Activated CD8-positive, alpha-beta memory T cell treated with anti-CD3 and anti-CD28 coated beads, Interleukin-2, amount 50 U/mL, for 48 hours (primary cell): ENCODE measurements at regions not wholly inside any gene's neighbourhood (a gene's known extent, or its start where the extent isn't known, plus 50 kb on each side); places are given as distances from the start of the nearest gene placed in this dataset.

Experiments
- DNase-seq: peaks from one replicate; pipeline ENCODE4 v3.0.0-alpha.2; 2020

- no peak for DNase-seq
Measured at GRCh38 chr16:17633181-17633951, 162.6 kb upstream of the XYLT1 start.

GRCh38 chr16:17632667-17633066 lies 161.9 kb upstream of the XYLT1 start:
- no peak for DNase-seq

- no peak for DNase-seq
Measured at GRCh38 chr16:17629936-17630335, 159.2 kb upstream of the XYLT1 start.

GRCh38 chr16:17628983-17629382 lies 158.2 kb upstream of the XYLT1 start:
- DNase-seq: no peak

GRCh38 chr16:17622366-17622765 lies 151.6 kb upstream of the XYLT1 start:
- DNase-seq: no peak

- DNase-seq: no peak
Measured at GRCh38 chr16:17619261-17619660, 148.5 kb upstream of the XYLT1 start.

- DNase-seq: no peak
Measured at GRCh38 chr16:17617021-17617552, 146.3 kb upstream of the XYLT1 start.

- no peak for DNase-seq
Measured at GRCh38 chr16:17612336-17612735, 141.6 kb upstream of the XYLT1 start.

- no peak for DNase-seq
Measured at GRCh38 chr16:17607609-17608008, 136.8 kb upstream of the XYLT1 start.

- DNase-seq: no peak
Measured at GRCh38 chr16:17607075-17607509, 136.3 kb upstream of the XYLT1 start.

- DNase-seq: no peak
Measured at GRCh38 chr16:17606460-17606859, 135.7 kb upstream of the XYLT1 start.

GRCh38 chr16:17605784-17606183 lies 135.0 kb upstream of the XYLT1 start:
- no peak for DNase-seq

- no peak for DNase-seq
Measured at GRCh38 chr16:17603626-17604025, 132.9 kb upstream of the XYLT1 start.

- DNase-seq: no peak
Measured at GRCh38 chr16:17602678-17603077, 131.9 kb upstream of the XYLT1 start.

GRCh38 chr16:17598968-17599367 lies 128.2 kb upstream of the XYLT1 start:
- DNase-seq: no peak

GRCh38 chr16:17591655-17592405 lies 121.1 kb upstream of the XYLT1 start:
- DNase-seq: no peak

GRCh38 chr16:17590711-17591654 lies 120.2 kb upstream of the XYLT1 start:
- peak; percentile 76 for DNase-seq

GRCh38 chr16:17589898-17590297 lies 119.1 kb upstream of the XYLT1 start:
- no peak for DNase-seq

GRCh38 chr16:17585449-17586074 lies 114.8 kb upstream of the XYLT1 start:
- DNase-seq: no peak

- peak; percentile 73 for DNase-seq
Measured at GRCh38 chr16:17578981-17579874, 108.5 kb upstream of the XYLT1 start.

GRCh38 chr16:17574256-17574655 lies 103.5 kb upstream of the XYLT1 start:
- DNase-seq: no peak
